ENCODE measurements at regions not wholly inside any gene's neighbourhood (a gene's known extent, or its start where the extent isn't known, plus 50 kb on each side); places are given as distances from the start of the nearest gene placed in this dataset.

- 51 to 68% (median 63%) methylated on average over 1 of the region's 1 CpG for WGBS, 5 donors
- Histone ChIP-seq H3K9me3 (peaks cover 0 to 2% (median 0%) of the 10 kb centered on the region in 4 donors), H3K4me3 (no peak overlapping the region), H3K36me3 (no peaks in the 10 kb centered on the region), H3K27ac (no peak overlapping the region), H3K27me3 (no peaks in the 10 kb centered on the region), H3K4me1 (no peaks in the 10 kb centered on the region)
- TF ChIP-seq EP300 (IDR thresholded peaks at IDR 0.05): no peak
- no peak for TF ChIP-seq POLR2AphosphoS5 (IDR thresholded peaks at IDR 0.05)
- no peak for DNase-seq
- intact Hi-C loops (cut with DNase I; ENCODE audit: low total_unique reads): no loop called here
Measured at GRCh38 chr12:103036581-103037214, 79.2 kb downstream of the ASCL1 start.

GRCh38 chr12:103043531-103044486, 86.3 kb downstream of the ASCL1 start:
- no peaks in the 10 kb centered on the region for H3K4me1 ChIP-seq
- H3K4me3 ChIP-seq: no peak overlapping the region
- H3K27ac ChIP-seq: no peak overlapping the region
- H3K9me3 ChIP-seq: no peaks in the 10 kb centered on the region
- TF ChIP-seq POLR2AphosphoS5 (IDR thresholded peaks at IDR 0.05): no peak
- no peak for TF ChIP-seq EP300 (IDR thresholded peaks at IDR 0.05)
- no peak for TF ChIP-seq POLR2A (IDR thresholded peaks at IDR 0.05)
- H3K36me3 ChIP-seq: no peaks in the 10 kb centered on the region
- 35 to 47% (median 44%) methylated on average over 18 of the region's 18 CpGs for WGBS, 5 donors
- intact Hi-C loops (cut with DNase I; ENCODE audit: low total_unique reads): no loop called here
- DNase-seq: no peak
- H3K27me3 ChIP-seq: peaks cover 0 to 9% (median 0%) of the 10 kb centered on the region in 3 donors

DNA sequence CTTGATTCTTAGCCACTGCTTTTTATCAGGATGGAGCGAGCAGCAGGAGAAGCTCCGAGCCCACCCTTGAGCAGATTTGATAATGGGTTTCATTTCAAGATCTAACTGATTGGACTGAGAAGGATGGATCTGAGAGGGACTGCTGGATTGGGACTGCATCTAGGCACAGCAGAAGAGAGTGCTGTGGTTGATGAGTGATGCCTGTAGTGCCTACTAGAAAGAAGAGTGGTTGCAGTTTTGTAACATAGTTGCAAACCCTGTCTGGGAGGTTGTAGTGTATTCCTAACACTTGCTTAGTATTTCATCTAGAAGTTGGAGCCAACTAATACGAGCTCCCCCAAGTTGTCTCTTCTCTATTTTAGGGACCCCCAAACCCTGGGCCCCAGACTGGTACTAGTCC, 88.7 kb downstream of the ASCL1 start:
- intact Hi-C loops (cut with DNase I; ENCODE audit: low total_unique reads): no loop called here
- H3K9me3 ChIP-seq: no peaks in the 10 kb centered on the region
- H3K36me3 ChIP-seq: no peaks in the 10 kb centered on the region
- 77 to 96% (median 82%) methylated on average over 3 of the region's 3 CpGs for WGBS, 5 donors
- peaks cover 0 to 9% (median 0%) of the 10 kb centered on the region in 3 donors for H3K27me3 ChIP-seq
- no peak overlapping the region for H3K4me3 ChIP-seq
- H3K27ac ChIP-seq: no peak overlapping the region
- TF ChIP-seq EP300 (IDR thresholded peaks at IDR 0.05): no peak
- H3K4me1 ChIP-seq: no peaks in the 10 kb centered on the region
- DNase-seq: no peak

DNA sequence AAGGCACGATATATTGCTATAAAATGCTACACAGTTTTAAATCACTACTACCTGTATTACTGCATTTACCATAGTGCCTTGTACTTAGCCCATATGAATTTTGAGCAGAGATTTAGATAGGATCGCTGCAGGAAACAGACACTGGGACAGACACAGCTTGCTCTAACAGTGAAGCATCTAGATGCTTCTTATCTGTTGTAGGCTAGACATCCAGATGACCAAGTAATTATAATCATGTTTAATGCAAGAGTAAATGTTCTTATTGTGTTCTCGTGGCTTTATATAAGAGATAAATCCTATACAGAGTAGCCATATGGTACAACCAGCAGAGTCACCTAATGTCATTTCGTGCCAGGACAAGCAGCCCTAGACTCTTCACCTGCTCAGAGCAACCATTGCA, 92.8 kb downstream of the ASCL1 start:
- H3K4me3 ChIP-seq: no peak overlapping the region
- H3K27ac ChIP-seq: no peak overlapping the region
- H3K36me3 ChIP-seq: no peaks in the 10 kb centered on the region
- intact Hi-C loops (cut with DNase I; ENCODE audit: low total_unique reads): no loop called here
- H3K4me1 ChIP-seq: no peaks in the 10 kb centered on the region
- no peaks in the 10 kb centered on the region for H3K9me3 ChIP-seq
- TF ChIP-seq EP300 (IDR thresholded peaks at IDR 0.05) (no peak), CTCF (IDR thresholded peaks at IDR 0.05) (no peak), POLR2AphosphoS5 (IDR thresholded peaks at IDR 0.05) (no peak), POLR2A (IDR thresholded peaks at IDR 0.05) (no peak)
- DNase-seq: no peak
- WGBS, 5 donors: 77 to 85% (median 78%) methylated on average over 4 of the region's 4 CpGs
- H3K27me3 ChIP-seq: no peaks in the 10 kb centered on the region

DNA sequence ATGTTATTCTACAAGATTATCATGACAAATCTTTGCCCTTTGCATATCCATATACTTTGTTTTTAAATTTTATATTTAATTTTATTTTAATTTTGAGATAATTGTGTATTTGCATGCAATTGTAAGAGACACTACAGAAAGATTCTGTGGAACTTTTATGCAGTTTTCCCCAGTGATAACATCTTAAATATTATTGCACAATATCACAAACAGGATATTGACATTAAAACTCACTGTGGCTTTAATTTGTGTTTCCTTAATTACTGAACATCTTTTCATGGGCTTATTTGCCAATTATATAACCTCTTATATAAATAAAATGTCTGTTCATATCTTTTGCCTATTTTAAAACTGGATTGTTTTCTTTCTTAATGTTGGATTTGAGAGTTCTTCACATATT, 95.6 kb downstream of the ASCL1 start:
- no peaks in the 10 kb centered on the region for H3K4me1 ChIP-seq
- no peaks in the 10 kb centered on the region for H3K27me3 ChIP-seq
- no peaks in the 10 kb centered on the region for H3K9me3 ChIP-seq
- no peak for DNase-seq
- no peak overlapping the region for H3K27ac ChIP-seq
- intact Hi-C loops (cut with DNase I; ENCODE audit: low total_unique reads): no loop called here
- no peaks in the 10 kb centered on the region for H3K36me3 ChIP-seq
- TF ChIP-seq CTCF (IDR thresholded peaks at IDR 0.05) (no peak), EP300 (IDR thresholded peaks at IDR 0.05) (no peak), POLR2A (IDR thresholded peaks at IDR 0.05) (no peak), POLR2AphosphoS5 (IDR thresholded peaks at IDR 0.05) (no peak)
- no peak overlapping the region for H3K4me3 ChIP-seq

Measured in stomach (tissue), 8 donors.